A673 (cell line): ENCODE measurements at regions not wholly inside any gene's neighbourhood (a gene's known extent, or its start where the extent isn't known, plus 50 kb on each side); places are given as distances from the start of the nearest gene placed in this dataset.

Experiments used
- BruUV-seq: library from RNA; stranded (reverse); fragments of 400-500 nt; replicated peaks from 2 replicates; lab custom pipeline; 2021; lab: Mats Ljungman, UMichigan
- CTCF ChIA-PET: fragments of 300-600 bp; sonication (Branson Sonifier 250); formaldehyde crosslinking; loops from one replicate; lab custom pipeline; 2022; ENCODE audit warnings: antibody characterized with exemption; lab: Charles Lee
- POLR2A ChIA-PET: fragments of 300-600 bp; sonication (Branson Sonifier 250); formaldehyde crosslinking; loops from one replicate; lab custom pipeline; 2022; ENCODE audit warnings: antibody characterized with exemption; ENCODE audit not compliant: low non-redundant PET; lab: Charles Lee
- DNase-seq: peaks from one replicate; pipeline ENCODE4 v3.0.0-alpha.2; 2015; ENCODE audit warnings: low spot score
- H3K27ac ChIP-seq: fragments of 200-600 bp; sonication (generic); 2 replicates; pipeline ENCODE4 v1.5.1; 2016; ENCODE audit warnings: mixed run types, low read depth, mild to moderate bottlenecking, mixed read lengths, antibody characterized with exemption, low read length; ENCODE audit not compliant: poor library complexity, severe bottlenecking
- H3K27me3 ChIP-seq: fragments of 200-600 bp; sonication (generic); replicated peaks from 2 replicates; pipeline ENCODE4 v1.6.1; 2017; ENCODE audit warnings: mixed run types, low read depth, mild to moderate bottlenecking, mixed read lengths, antibody characterized with exemption, low read length; ENCODE audit not compliant: insufficient read depth, poor library complexity
- H3K36me3 ChIP-seq: fragments of 200-600 bp; sonication (generic); 2 replicates; pipeline ENCODE4 v1.6.1; 2016; ENCODE audit warnings: mixed run types, mild to moderate bottlenecking, mixed read lengths, antibody characterized with exemption, low read length; ENCODE audit not compliant: insufficient read depth, poor library complexity, severe bottlenecking
- H3K4me1 ChIP-seq: fragments of 200-600 bp; sonication (generic); 2 replicates; pipeline ENCODE4 v1.6.1; 2017; ENCODE audit warnings: mixed run types, mild to moderate bottlenecking, mixed read lengths, antibody characterized with exemption, low read length; ENCODE audit not compliant: insufficient read depth, poor library complexity, severe bottlenecking
- H3K4me3 ChIP-seq: fragments of 200-600 bp; sonication (generic); 2 replicates; pipeline ENCODE4 v1.5.1; 2016; ENCODE audit warnings: low read depth, mixed run types, mild to moderate bottlenecking, mixed read lengths, low read length; ENCODE audit not compliant: poor library complexity, severe bottlenecking
- H3K9me3 ChIP-seq: fragments of 200-600 bp; sonication (generic); 2 replicates; pipeline ENCODE4 v1.6.1; 2016; ENCODE audit warnings: mixed run types, low read depth, mild to moderate bottlenecking, mixed read lengths, antibody characterized with exemption, low read length; ENCODE audit not compliant: poor library complexity, severe bottlenecking
- EZH2 ChIP-seq: fragments of 200-600 bp; sonication (generic); IDR thresholded peaks from 2 replicates; pipeline ENCODE4 v1.6.1; 2017; ENCODE audit warnings: borderline replicate concordance, low read depth, mild to moderate bottlenecking, mixed read lengths, antibody characterized with exemption, low read length; ENCODE audit not compliant: poor library complexity, severe bottlenecking
- intact Hi-C: fragments of 100-400 bp; cut with micrococcal nuclease; formaldehyde crosslinking; loops from one replicate; pipeline ENCODE4 v1.10.0; 2022; ENCODE audit not compliant: unreplicated experiment
- TF ChIP-seq, protein P1 (sequence below): fragments of 300-800, 200-600 bp; sonication (generic); conservative IDR thresholded peaks from 2 replicates; pipeline ENCODE4 v1.5.1; 2017; ENCODE audit warnings: low read depth, mild to moderate bottlenecking, antibody characterized with exemption, low read length, moderate library complexity, mixed read lengths

DNA sequence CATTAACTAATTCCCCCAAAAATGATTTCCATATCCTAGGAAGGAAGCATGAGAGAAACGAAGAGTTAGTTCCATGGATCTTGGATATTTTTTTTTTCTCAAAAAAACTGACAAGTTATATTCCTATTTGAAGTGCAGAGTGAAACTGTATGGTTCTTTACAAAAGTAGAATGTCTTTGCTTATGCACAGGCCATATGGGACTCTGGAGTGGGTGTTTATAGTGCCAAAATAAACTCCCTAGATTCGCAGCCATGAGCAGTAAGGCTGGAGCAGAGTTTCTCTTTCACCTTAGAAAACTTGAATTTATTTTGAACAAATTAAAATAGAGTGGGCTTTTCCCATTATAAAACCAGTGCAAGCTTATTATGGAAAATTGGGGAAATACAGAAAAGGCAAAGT is 239.7 kb downstream of the PDCD6IP start:
- Histone ChIP-seq H3K36me3 (no peaks in the 10 kb centered on the region), H3K4me3 (no peak overlapping the region), H3K27ac (no peak overlapping the region), H3K27me3 (no peaks in the 10 kb centered on the region), H3K9me3 (no peaks in the 10 kb centered on the region), H3K4me1 (peaks cover 3% of the 10 kb centered on the region)
- CTCF ChIA-PET = no interaction called here
- TF ChIP-seq, protein P1, sequence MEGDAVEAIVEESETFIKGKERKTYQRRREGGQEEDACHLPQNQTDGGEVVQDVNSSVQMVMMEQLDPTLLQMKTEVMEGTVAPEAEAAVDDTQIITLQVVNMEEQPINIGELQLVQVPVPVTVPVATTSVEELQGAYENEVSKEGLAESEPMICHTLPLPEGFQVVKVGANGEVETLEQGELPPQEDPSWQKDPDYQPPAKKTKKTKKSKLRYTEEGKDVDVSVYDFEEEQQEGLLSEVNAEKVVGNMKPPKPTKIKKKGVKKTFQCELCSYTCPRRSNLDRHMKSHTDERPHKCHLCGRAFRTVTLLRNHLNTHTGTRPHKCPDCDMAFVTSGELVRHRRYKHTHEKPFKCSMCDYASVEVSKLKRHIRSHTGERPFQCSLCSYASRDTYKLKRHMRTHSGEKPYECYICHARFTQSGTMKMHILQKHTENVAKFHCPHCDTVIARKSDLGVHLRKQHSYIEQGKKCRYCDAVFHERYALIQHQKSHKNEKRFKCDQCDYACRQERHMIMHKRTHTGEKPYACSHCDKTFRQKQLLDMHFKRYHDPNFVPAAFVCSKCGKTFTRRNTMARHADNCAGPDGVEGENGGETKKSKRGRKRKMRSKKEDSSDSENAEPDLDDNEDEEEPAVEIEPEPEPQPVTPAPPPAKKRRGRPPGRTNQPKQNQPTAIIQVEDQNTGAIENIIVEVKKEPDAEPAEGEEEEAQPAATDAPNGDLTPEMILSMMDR = no peak
- TF ChIP-seq EZH2 = no peak
- no TSS peak for BruUV-seq
- POLR2A ChIA-PET = no interaction called here
- no peak for DNase-seq
- intact Hi-C loops = no loop called here

DNA sequence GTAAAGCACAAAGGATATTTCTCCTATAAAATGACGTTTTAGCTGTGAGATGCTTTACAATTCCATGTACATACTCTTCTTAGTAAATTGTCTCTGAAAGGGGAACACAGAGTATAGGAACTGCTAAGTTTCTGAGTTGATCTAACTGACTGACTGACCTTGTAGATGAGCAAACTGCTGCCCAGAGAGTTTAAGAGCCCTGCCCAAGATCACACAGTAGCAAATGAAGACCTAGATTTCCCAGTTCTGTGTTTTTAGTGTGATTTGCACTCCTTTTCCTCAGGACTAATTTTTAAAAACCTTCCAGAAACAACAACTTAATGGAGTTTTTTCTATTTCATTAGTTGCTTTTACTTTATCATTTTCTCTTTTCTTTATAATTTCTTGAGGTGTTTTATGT is 247.7 kb downstream of the PDCD6IP start:
- H3K36me3 ChIP-seq = no peaks in the 10 kb centered on the region
- H3K27me3 ChIP-seq = no peaks in the 10 kb centered on the region
- POLR2A ChIA-PET = no interaction called here
- intact Hi-C loops = no loop called here
- no peak for DNase-seq
- peak overlapping the region; percentile 52 for H3K27ac ChIP-seq
- no TSS peak for BruUV-seq
- H3K4me1 ChIP-seq = peaks cover 38% of the 10 kb centered on the region
- H3K4me3 ChIP-seq = no peak overlapping the region
- H3K9me3 ChIP-seq = no peaks in the 10 kb centered on the region
- CTCF ChIA-PET = no interaction called here
- no peak for TF ChIP-seq EZH2
- TF ChIP-seq, protein P1 = no peak

DNA sequence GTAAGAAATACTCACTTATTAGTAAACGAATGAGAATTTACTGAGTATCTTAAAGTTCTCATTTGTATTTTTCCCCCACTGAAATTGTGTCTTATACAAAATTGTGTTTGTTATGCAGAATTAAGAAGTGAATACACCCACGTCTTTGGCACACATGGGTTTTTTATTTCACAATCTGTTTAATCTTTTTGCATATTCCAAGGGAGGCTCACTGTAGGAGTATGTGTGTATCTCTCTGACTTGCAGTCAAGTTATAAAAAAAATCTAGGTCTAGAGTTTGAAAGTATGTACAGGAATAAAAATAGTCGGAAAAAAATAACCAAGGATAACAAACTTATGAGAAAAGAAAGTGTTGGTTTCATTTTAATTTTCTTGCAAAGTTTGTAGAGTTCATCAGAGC is 255.2 kb downstream of the PDCD6IP start:
- DNase-seq = no peak
- BruUV-seq = no TSS peak
- Histone ChIP-seq H3K4me1 (no peaks in the 10 kb centered on the region), H3K4me3 (no peak overlapping the region), H3K36me3 (no peaks in the 10 kb centered on the region), H3K9me3 (no peaks in the 10 kb centered on the region), H3K27ac (no peak overlapping the region), H3K27me3 (no peaks in the 10 kb centered on the region)
- ChIA-PET POLR2A (no interaction called here), CTCF (no interaction called here)
- intact Hi-C loops = no loop called here
- TF ChIP-seq, protein P1 = no peak
- TF ChIP-seq EZH2 = no peak
